ENCODE measurements at regions not wholly inside any gene's neighbourhood (a gene's known extent, or its start where the extent isn't known, plus 50 kb on each side); places are given as distances from the start of the nearest gene placed in this dataset.

GRCh38 chr21:28767523-28767922 is 225.2 kb downstream of the LTN1 start:
- H4K20me1 ChIP-seq (ENCODE audit: insufficient read depth, low read length, poor library complexity, severe bottlenecking): no peaks in the 10 kb centered on the region
- no peaks in the 10 kb centered on the region for H3K79me2 ChIP-seq (ENCODE audit: insufficient read depth, low read length)
- H3K4me2 ChIP-seq (ENCODE audit: low read depth, low read length, poor library complexity, severe bottlenecking): no peak overlapping the region
- no peak overlapping the region for H3K4me3 ChIP-seq (ENCODE audit: low read length, poor library complexity, severe bottlenecking)
- TF ChIP-seq CTCF (conservative IDR thresholded peaks at IDR 0.05; ENCODE audit: low read length) (no peak), EZH2phosphoT487 (IDR thresholded peaks at IDR 0.05; ENCODE audit: borderline replicate concordance) (no peak)
- no peaks in the 10 kb centered on the region for H3K36me3 ChIP-seq (ENCODE audit: insufficient read depth, low read length)
- H3K9ac ChIP-seq (ENCODE audit: low read depth, low read length, poor library complexity, severe bottlenecking): no peak overlapping the region
- H3K4me1 ChIP-seq (ENCODE audit: insufficient read depth, low read length, poor library complexity, severe bottlenecking): no peaks in the 10 kb centered on the region
- H3K9me2 ChIP-seq (replicated peaks; ENCODE audit: low read depth, low read length): no peaks in the 10 kb centered on the region
- no peaks in the 10 kb centered on the region for H3K9me3 ChIP-seq (ENCODE audit: insufficient read depth, low read depth, low read length)
- no peaks in the 10 kb centered on the region for H3F3A ChIP-seq (ENCODE audit: low read depth)
- no peak overlapping the region for H2AFZ ChIP-seq (ENCODE audit: low read length)
- H3K27me3 ChIP-seq (ENCODE audit: insufficient read depth, low read length, poor library complexity, severe bottlenecking): no peaks in the 10 kb centered on the region

GRCh38 chr21:28763809-28764418 is 228.8 kb downstream of the LTN1 start:
- Histone ChIP-seq H2AFZ (ENCODE audit: low read length) (no peak overlapping the region), H3K27me3 (ENCODE audit: insufficient read depth, low read length, poor library complexity, severe bottlenecking) (no peaks in the 10 kb centered on the region), H3K4me1 (ENCODE audit: insufficient read depth, low read length, poor library complexity, severe bottlenecking) (no peaks in the 10 kb centered on the region), H3K36me3 (ENCODE audit: insufficient read depth, low read length) (no peaks in the 10 kb centered on the region), H3K9me2 (replicated peaks; ENCODE audit: low read depth, low read length) (no peaks in the 10 kb centered on the region), H3K9ac (ENCODE audit: low read depth, low read length, poor library complexity, severe bottlenecking) (no peak overlapping the region), H3K9me3 (ENCODE audit: insufficient read depth, low read depth, low read length) (no peaks in the 10 kb centered on the region), H4K20me1 (ENCODE audit: insufficient read depth, low read length, poor library complexity, severe bottlenecking) (no peaks in the 10 kb centered on the region), H3K4me2 (ENCODE audit: low read depth, low read length, poor library complexity, severe bottlenecking) (no peak overlapping the region), H3F3A (ENCODE audit: low read depth) (no peaks in the 10 kb centered on the region), H3K4me3 (ENCODE audit: low read length, poor library complexity, severe bottlenecking) (no peak overlapping the region), H3K79me2 (ENCODE audit: insufficient read depth, low read length) (no peaks in the 10 kb centered on the region)
- no peak for TF ChIP-seq EZH2phosphoT487 (IDR thresholded peaks at IDR 0.05; ENCODE audit: borderline replicate concordance)
- no peak for TF ChIP-seq CTCF (conservative IDR thresholded peaks at IDR 0.05; ENCODE audit: low read length)

- Histone ChIP-seq H3K9me2 (replicated peaks; ENCODE audit: low read depth, low read length) (no peaks in the 10 kb centered on the region), H3K4me2 (ENCODE audit: low read depth, low read length, poor library complexity, severe bottlenecking) (no peak overlapping the region), H3K9me3 (ENCODE audit: insufficient read depth, low read depth, low read length) (no peaks in the 10 kb centered on the region), H3K36me3 (ENCODE audit: insufficient read depth, low read length) (no peaks in the 10 kb centered on the region), H3K27me3 (ENCODE audit: insufficient read depth, low read length, poor library complexity, severe bottlenecking) (no peaks in the 10 kb centered on the region), H3K9ac (ENCODE audit: low read depth, low read length, poor library complexity, severe bottlenecking) (no peak overlapping the region), H2AFZ (ENCODE audit: low read length) (no peak overlapping the region), H4K20me1 (ENCODE audit: insufficient read depth, low read length, poor library complexity, severe bottlenecking) (no peaks in the 10 kb centered on the region), H3K79me2 (ENCODE audit: insufficient read depth, low read length) (no peaks in the 10 kb centered on the region), H3F3A (ENCODE audit: low read depth) (no peaks in the 10 kb centered on the region), H3K4me3 (ENCODE audit: low read length, poor library complexity, severe bottlenecking) (no peak overlapping the region), H3K4me1 (ENCODE audit: insufficient read depth, low read length, poor library complexity, severe bottlenecking) (no peaks in the 10 kb centered on the region)
- no peak for TF ChIP-seq EZH2phosphoT487 (IDR thresholded peaks at IDR 0.05; ENCODE audit: borderline replicate concordance)
- TF ChIP-seq CTCF (conservative IDR thresholded peaks at IDR 0.05; ENCODE audit: low read length): no peak
These were observed 230.3 kb downstream of the LTN1 start for GRCh38 chr21:28762357-28762735.

Measured in Loucy (cell line).